H1 (cell line): ENCODE measurements at regions not wholly inside any gene's neighbourhood (a gene's known extent, or its start where the extent isn't known, plus 50 kb on each side); places are given as distances from the start of the nearest gene placed in this dataset.

Source experiments
- CTCF ChIA-PET: fragments of 300-600 bp; sonication (Branson Sonifier 250); formaldehyde crosslinking; loops from one replicate; lab custom pipeline; 2021; ENCODE audit not compliant: partially characterized antibody; lab: Charles Lee
- POLR2A ChIA-PET: fragments of 300-600 bp; sonication (Branson Sonifier 250); formaldehyde crosslinking; loops from one replicate; lab custom pipeline; 2021; ENCODE audit warnings: inconsistent platforms; ENCODE audit not compliant: partially characterized antibody; lab: Charles Lee
- DNase-seq, 2 experiments: peaks; one replicate each; pipeline versions ENCODE4 v3.0.0 to v3.0.0-alpha.2; 2010 to 2022; ENCODE audit warnings: low spot score in 2 of 2, low read depth in 1 of 2, mixed read lengths in 1 of 2
- FAIRE-seq: peaks from 2 replicates; lab custom pipeline; 2011; peaks lifted over from hg19 to GRCh38; lab: Jason Lieb, UNC
- H2AFZ ChIP-seq: 2 replicates; pipeline ENCODE4 v1.8.1; 2012; ENCODE audit warnings: low read length, inconsistent platforms
- H2AK5ac ChIP-seq: 2 replicates; pipeline ENCODE4 v1.6.1; 2013; ENCODE audit warnings: low read depth, low read length
- H2BK120ac ChIP-seq: replicated peaks from 2 replicates; pipeline ENCODE3; 2013; ENCODE audit warnings: low read depth, low read length, inconsistent platforms
- H2BK12ac ChIP-seq: 2 replicates; pipeline ENCODE4 v1.6.1; 2013; ENCODE audit warnings: low read depth, low read length
- H2BK15ac ChIP-seq: 2 replicates; pipeline ENCODE4 v1.6.1; 2013; ENCODE audit warnings: low read length
- H2BK20ac ChIP-seq: 2 replicates; pipeline ENCODE4 v1.6.1; 2013; ENCODE audit warnings: low read length
- H2BK5ac ChIP-seq: 2 replicates; pipeline ENCODE4 v1.6.1; 2013; ENCODE audit warnings: low read depth, low read length
- H3K14ac ChIP-seq: 2 replicates; pipeline ENCODE4 v1.6.1; 2013; ENCODE audit warnings: inconsistent platforms; ENCODE audit not compliant: insufficient read length
- H3K18ac ChIP-seq: 2 replicates; pipeline ENCODE4 v1.6.1; 2013; ENCODE audit warnings: low read length; ENCODE audit errors: extremely low read depth
- H3K23ac ChIP-seq: 2 replicates; pipeline ENCODE4 v1.6.1; 2013; ENCODE audit warnings: inconsistent platforms; ENCODE audit not compliant: insufficient read length
- H3K23me2 ChIP-seq: 2 replicates; pipeline ENCODE4 v1.6.1; 2013; ENCODE audit warnings: low read depth, low read length
- H3K27ac ChIP-seq: 2 replicates; pipeline ENCODE4 v1.6.1; 2011; ENCODE audit warnings: low read depth, low read length, inconsistent platforms
- H3K27me3 ChIP-seq, 4 experiments: replicated peaks in 1 of 4; 1 replicate in 1 of 4; 2 replicates in 3 of 4; pipeline versions ENCODE4 v1.6.1 to v1.8.1; 2011 to 2013; ENCODE audit warnings: low read length in 3 of 4, mild to moderate bottlenecking in 3 of 4, inconsistent platforms in 2 of 4, mixed read lengths in 2 of 4, moderate library complexity in 1 of 4; ENCODE audit not compliant: control insufficient read depth in 3 of 4, insufficient read depth in 3 of 4; ENCODE audit errors: extremely low read depth in 1 of 4
- H3K36me3 ChIP-seq, 4 experiments: 2 replicates each; pipeline versions ENCODE4 v1.6.1 to v1.8.1; 2011 to 2013; ENCODE audit warnings: mild to moderate bottlenecking in 4 of 4, low read length in 3 of 4, moderate library complexity in 2 of 4, control low read depth in 1 of 4, inconsistent platforms in 1 of 4; ENCODE audit not compliant: insufficient read depth in 4 of 4, control insufficient read depth in 2 of 4
- H3K4ac ChIP-seq: replicated peaks from 2 replicates; pipeline ENCODE3; 2013; ENCODE audit warnings: low read length, low read depth, mixed read lengths, inconsistent platforms; ENCODE audit not compliant: insufficient read length
- H3K4me1 ChIP-seq, 4 experiments: replicated peaks in 1 of 4; 1 replicate in 1 of 4; 2 replicates in 3 of 4; pipeline versions ENCODE4 v1.6.1 to v1.8.1; 2011 to 2013; ENCODE audit warnings: low read length in 3 of 4, inconsistent platforms in 2 of 4, mixed read lengths in 1 of 4; ENCODE audit not compliant: insufficient read depth in 4 of 4, control insufficient read depth in 3 of 4
- H3K4me2 ChIP-seq, 2 experiments: 2 replicates each; pipeline versions ENCODE4 v1.6.1 to v1.8.1; 2011 to 2013; ENCODE audit warnings: low read depth in 2 of 2, low read length in 2 of 2, control low read depth in 1 of 2, inconsistent platforms in 1 of 2, mild to moderate bottlenecking in 1 of 2; ENCODE audit not compliant: insufficient read depth in 1 of 2
- H3K4me3 ChIP-seq, 4 experiments: fragments of 200-600, 300-600 bp in 1 of 4; sonication (generic), shearing (Covaris generic), sonication (Bioruptor Twin) in 1 of 4; 2 replicates each; pipeline versions ENCODE4 v1.5.1 to v1.8.1; 2011 to 2016; ENCODE audit warnings: low read length in 4 of 4, low read depth in 3 of 4, control low read depth in 2 of 4, inconsistent platforms in 2 of 4, mild to moderate bottlenecking in 2 of 4, mixed read lengths in 1 of 4, moderate library complexity in 1 of 4; ENCODE audit not compliant: insufficient read depth in 2 of 4; ENCODE audit errors: extremely low read depth in 1 of 4
- H3K56ac ChIP-seq: replicated peaks from 2 replicates; pipeline ENCODE3; 2013; ENCODE audit warnings: low read depth, mild to moderate bottlenecking, mixed read lengths, low read length, inconsistent platforms; ENCODE audit not compliant: insufficient read length
- H3K79me1 ChIP-seq: 2 replicates; pipeline ENCODE4 v1.6.1; 2013; ENCODE audit warnings: low read depth, low read length, control low read depth
- H3K79me2 ChIP-seq, 2 experiments: 2 replicates each; pipeline versions ENCODE4 v1.6.1 to v1.8.1; 2012 to 2013; ENCODE audit warnings: low read length in 2 of 2, mild to moderate bottlenecking in 2 of 2, inconsistent platforms in 1 of 2; ENCODE audit not compliant: insufficient read depth in 2 of 2, control insufficient read depth in 1 of 2
- H3K9ac ChIP-seq, 4 experiments: replicated peaks in 1 of 4; 1 replicate in 1 of 4; 2 replicates in 3 of 4; pipeline versions ENCODE4 v1.6.1 to v1.8.1; 2011 to 2013; ENCODE audit warnings: low read depth in 3 of 4, low read length in 3 of 4, control low read depth in 2 of 4, mild to moderate bottlenecking in 2 of 4, moderate library complexity in 2 of 4, inconsistent platforms in 1 of 4; ENCODE audit errors: extremely low read depth in 1 of 4
- H3K9me3 ChIP-seq, 2 experiments: 2 replicates each; pipeline versions ENCODE4 v1.6.1 to v1.8.1; 2012 to 2013; ENCODE audit warnings: mild to moderate bottlenecking in 2 of 2, moderate library complexity in 2 of 2, control low read depth in 1 of 2, inconsistent platforms in 1 of 2, low read depth in 1 of 2, low read length in 1 of 2, mixed read lengths in 1 of 2; ENCODE audit not compliant: insufficient read depth in 2 of 2
- H4K20me1 ChIP-seq, 2 experiments: replicated peaks in 1 of 2; 2 replicates each; pipeline versions ENCODE3 to v1.8.1; 2011 to 2013; ENCODE audit warnings: inconsistent platforms in 2 of 2, low read length in 2 of 2, mild to moderate bottlenecking in 1 of 2; ENCODE audit not compliant: insufficient read depth in 2 of 2, control insufficient read depth in 1 of 2
- H4K5ac ChIP-seq: 2 replicates; pipeline ENCODE4 v1.6.1; 2013; ENCODE audit warnings: low read length, low read depth, mixed read lengths, inconsistent platforms; ENCODE audit not compliant: insufficient read length
- H4K8ac ChIP-seq: 2 replicates; pipeline ENCODE4 v1.8.0; 2013; ENCODE audit warnings: mild to moderate bottlenecking, moderate library complexity, low read length, inconsistent platforms; ENCODE audit not compliant: insufficient read depth; ENCODE audit errors: extremely low read depth
- H4K91ac ChIP-seq: replicated peaks from 2 replicates; pipeline ENCODE3; 2013; ENCODE audit warnings: low read length, mixed read lengths, inconsistent platforms; ENCODE audit not compliant: insufficient read length
- TAF7 ChIP-seq: optimal IDR thresholded peaks from 2 replicates; pipeline ENCODE3; 2011; ENCODE audit warnings: low read depth, mild to moderate bottlenecking, inconsistent platforms, low read length, moderate library complexity, borderline replicate concordance
- WGBS, 2 experiments: shearing (Covaris generic) in 1 of 2; methylation state at CpG; one replicate each; pipeline versions ENCODE4 v1.1.6 to v1.1.7; 2013 to 2015; ENCODE audit warnings: low lambda C conversion rate in 2 of 2, mixed read lengths in 2 of 2, inconsistent platforms in 1 of 2, low coverage in 1 of 2, missing lambda C conversion rate in 1 of 2; ENCODE audit not compliant: insufficient replicate concordance in 2 of 2, insufficient coverage in 1 of 2, insufficient read length in 1 of 2; ENCODE audit errors: extremely low coverage in 1 of 2, missing lambda C conversion rate in 1 of 2; 5-methylcytosine and 5-hydroxymethylcytosine counted together

DNA sequence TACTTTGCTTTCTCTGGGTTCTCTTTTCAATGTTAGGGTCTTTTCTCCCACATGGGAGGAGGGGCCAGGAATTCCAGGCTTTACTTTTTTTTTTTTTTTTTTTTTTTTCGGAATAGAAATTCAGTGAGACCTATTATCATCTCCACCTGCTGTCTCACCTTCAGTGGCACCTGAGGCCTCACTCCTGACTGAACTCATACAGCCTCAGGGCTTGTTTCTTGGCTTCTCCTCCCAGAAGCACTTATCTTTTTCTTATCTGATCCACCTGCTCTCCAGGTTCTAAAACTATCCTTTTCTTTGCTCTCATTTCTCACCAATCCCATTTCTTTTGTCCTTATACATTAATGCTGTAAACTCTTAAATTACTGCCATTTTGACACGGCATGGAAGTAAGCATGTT is 117.3 kb upstream of the PPP3CA start:
- no peak overlapping the region for H2BK20ac ChIP-seq
- TF ChIP-seq TAF7: no peak

More for the DNA sequence above, 117.3 kb upstream of the PPP3CA start:
- Histone ChIP-seq H3K4me1 (no peaks in the 10 kb centered on the region), H3K36me3 (no peaks in the 10 kb centered on the region), H4K8ac (no peak overlapping the region), H2AK5ac (no peak overlapping the region), H4K20me1 (no peaks in the 10 kb centered on the region), H2BK120ac (no peak overlapping the region), H3K9ac (no peak overlapping the region), H4K5ac (no peak overlapping the region), H3K79me1 (no peaks in the 10 kb centered on the region), H2BK12ac (no peak overlapping the region), H3K18ac (no peak overlapping the region), H3K4ac (no peak overlapping the region), H2BK5ac (no peak overlapping the region), H3K23ac (no peak overlapping the region), H3K4me2 (no peak overlapping the region), H4K91ac (no peak overlapping the region), H3K27ac (no peak overlapping the region), H3K56ac (no peak overlapping the region), H3K4me3 (no peak overlapping the region), H3K27me3 (no peaks in the 10 kb centered on the region), H2BK15ac (no peak overlapping the region), H3K14ac (no peak overlapping the region), H2AFZ (no peak overlapping the region), H3K9me3 (no peaks in the 10 kb centered on the region), H3K79me2 (no peaks in the 10 kb centered on the region), H3K23me2 (no peaks in the 10 kb centered on the region)
- DNase-seq: no peak
- WGBS, 2 experiments: 61% methylated on average over 1 of the region's 2 CpGs; no CpG with 5 or more reads in 1 of the 2 experiments
- ChIA-PET CTCF (no interaction called here), POLR2A (no interaction called here)
- FAIRE-seq: no peak
